GM19438 (cell line): ENCODE measurements at regions not wholly inside any gene's neighbourhood (a gene's known extent, or its start where the extent isn't known, plus 50 kb on each side); places are given as distances from the start of the nearest gene placed in this dataset.

Experiments
- ATAC-seq: cut with Tn5 transposase; IDR thresholded peaks from one replicate; pipeline ENCODE4 v1.9.1; 2021; ENCODE audit warnings: low read depth; ENCODE audit not compliant: unreplicated experiment

GRCh38 chr15:93608643-93609148 is 519.7 kb upstream of the RGMA start:
- no peak for ATAC-seq

GRCh38 chr15:93603550-93603949 is 514.5 kb upstream of the RGMA start:
- no peak for ATAC-seq

- ATAC-seq: no peak
Measured at GRCh38 chr15:93587059-93587521, 498.1 kb upstream of the RGMA start.

DNA sequence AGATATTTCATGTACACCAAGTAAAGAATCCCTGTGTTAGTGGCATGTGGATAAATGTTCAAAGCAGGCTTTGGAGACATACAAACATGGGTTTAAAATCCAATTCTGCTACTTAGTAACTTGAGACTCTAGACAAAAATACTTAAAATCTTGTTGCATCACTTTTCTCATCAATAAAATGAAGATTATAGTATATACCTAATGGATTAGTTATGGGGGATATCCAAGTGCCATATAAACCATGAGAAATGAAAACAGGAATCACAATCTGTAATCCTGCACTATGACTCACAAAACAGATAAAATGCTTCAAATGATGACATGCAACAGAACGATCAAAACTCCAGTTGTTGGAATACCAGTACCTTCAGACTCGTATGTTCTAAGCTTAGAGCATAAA is 496.0 kb upstream of the RGMA start:
- no peak for ATAC-seq

GRCh38 chr15:93583968-93584367 is 495.0 kb upstream of the RGMA start:
- ATAC-seq: no peak

- no peak for ATAC-seq
Measured at GRCh38 chr15:93583552-93583951, 494.5 kb upstream of the RGMA start.

DNA sequence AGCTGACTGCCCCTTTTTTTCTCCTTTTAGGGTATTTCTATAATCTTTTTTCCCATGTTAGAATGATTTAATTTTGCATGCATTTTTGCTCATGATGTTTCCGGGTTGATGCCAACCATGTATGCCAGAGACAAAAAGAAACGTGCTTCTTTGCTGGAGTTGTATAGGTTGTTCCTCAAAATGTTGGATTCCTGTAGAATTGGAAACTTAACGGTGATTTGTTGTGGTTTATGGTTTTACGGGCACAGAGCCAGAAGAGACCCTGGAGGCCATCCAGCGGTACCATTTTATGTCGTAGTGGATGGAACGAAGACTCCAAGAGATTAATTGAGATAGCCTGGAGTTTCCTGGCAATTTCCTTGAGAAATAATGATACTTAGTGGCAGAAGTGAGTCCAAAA is 481.5 kb upstream of the RGMA start:
- no peak for ATAC-seq

DNA sequence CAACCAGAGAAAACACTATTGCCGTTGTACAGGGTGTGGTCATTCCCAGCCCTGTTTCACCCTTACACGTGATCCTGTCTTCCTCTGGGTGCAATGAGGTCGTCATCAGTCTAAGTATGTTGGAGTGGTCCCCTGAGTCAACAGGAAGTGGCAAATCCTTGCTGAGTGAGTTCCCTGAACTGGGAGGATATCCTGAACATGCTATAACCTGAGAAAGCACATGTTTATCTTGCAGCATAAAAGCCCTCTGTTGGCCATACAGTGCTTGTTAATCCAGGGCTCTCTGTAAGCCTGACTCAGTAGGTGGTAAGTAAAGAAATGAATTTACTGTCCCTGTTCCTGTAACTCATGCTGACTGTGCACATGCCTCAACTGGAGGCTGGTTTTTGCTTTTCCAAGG is 477.8 kb upstream of the RGMA start:
- no peak for ATAC-seq

- no peak for ATAC-seq
Measured at GRCh38 chr15:93565201-93565600, 476.2 kb upstream of the RGMA start.

- ATAC-seq: no peak
Measured at GRCh38 chr15:93563218-93563617, 474.2 kb upstream of the RGMA start.

DNA sequence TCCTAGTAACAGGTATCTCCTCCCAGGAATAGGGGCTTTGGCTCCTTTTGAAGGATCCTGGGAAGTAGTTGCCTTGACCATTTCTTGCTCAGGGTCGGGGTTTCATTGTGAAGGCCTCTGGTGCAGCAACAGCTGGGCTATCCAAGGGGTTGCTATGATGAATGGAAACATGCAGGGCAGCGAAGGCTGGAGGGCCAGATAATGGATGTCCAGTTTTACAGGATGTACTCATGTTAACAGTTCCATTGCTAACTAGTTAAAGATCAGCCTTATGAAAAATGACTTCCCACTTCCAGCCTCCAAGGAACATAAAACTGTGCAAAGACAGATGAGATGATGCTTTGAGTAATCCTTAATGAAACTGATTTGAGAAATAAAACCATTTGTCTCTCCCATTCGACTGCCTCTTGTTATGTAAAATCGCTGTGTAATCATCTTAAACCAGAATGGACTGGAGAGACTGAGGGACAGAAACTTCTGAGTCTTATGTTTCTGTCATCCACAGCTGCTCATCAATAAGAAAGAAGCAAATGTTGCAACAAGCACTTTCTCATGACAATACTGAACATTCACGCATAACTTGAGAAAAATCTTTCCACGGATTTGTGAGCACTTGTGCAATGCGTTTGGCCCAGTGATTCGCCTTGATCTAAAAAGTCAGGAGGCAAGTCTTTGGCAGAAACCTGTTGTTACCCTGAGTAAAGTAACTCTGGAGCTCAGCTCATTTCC is 473.5 kb upstream of the RGMA start:
- ATAC-seq: no peak

DNA sequence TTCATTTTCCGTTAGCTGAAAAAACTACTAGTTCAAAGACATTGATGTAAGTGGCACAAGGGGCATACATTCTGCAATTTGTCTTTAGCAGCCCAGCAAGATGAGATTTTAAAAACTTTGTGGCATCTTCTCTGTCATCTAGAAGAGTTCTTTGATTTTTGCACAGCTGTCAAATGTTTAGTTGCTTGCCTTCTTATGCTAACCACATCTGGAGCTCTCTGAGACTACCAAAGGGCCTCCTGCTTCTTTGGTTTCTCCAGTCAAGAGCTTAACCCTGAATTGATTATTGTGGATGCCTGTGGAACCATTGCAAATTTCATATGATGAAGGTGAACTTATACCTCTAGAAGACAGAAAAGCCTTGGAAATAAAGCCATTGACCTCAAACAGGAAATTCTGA is 468.7 kb upstream of the RGMA start:
- no peak for ATAC-seq

DNA sequence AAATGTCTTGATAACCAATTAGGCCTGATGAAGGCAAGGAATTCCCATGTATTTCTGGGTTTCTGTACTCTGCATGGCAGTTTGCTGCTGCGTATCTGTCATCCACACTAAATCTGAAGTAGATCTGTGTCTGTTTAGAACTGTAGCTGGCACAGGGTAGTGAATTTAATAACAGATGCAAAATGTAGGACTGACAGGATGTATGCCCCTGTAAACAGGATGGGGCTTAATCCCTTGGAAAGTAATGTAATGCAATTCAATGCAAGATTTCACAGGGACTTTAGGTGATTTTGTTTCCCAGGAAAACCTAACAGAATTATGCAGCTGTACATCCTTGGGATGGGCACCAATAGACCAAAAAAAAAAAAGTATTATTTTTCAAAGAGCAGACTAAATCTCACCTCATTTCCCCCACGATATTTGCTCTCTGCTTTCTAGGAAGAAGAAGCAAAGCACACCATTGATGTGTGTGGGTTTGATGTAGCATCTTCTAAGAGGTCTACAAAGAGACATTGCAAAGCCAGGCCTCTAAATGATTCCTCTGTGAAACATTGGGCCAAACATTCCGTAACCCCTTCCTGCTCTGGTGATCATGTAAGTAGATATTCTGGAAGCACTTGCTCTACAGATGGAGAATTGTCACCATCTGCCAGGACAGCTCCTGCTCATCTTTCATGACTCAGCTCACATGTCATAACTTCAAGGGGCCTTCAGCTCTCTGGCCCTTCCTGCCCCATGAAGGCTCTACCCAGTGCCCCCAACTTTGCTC is 464.3 kb upstream of the RGMA start:
- no peak for ATAC-seq

GRCh38 chr15:93543093-93543492 is 454.1 kb upstream of the RGMA start:
- no peak for ATAC-seq

GRCh38 chr15:93527374-93528050 is 438.5 kb upstream of the RGMA start:
- ATAC-seq: no peak

DNA sequence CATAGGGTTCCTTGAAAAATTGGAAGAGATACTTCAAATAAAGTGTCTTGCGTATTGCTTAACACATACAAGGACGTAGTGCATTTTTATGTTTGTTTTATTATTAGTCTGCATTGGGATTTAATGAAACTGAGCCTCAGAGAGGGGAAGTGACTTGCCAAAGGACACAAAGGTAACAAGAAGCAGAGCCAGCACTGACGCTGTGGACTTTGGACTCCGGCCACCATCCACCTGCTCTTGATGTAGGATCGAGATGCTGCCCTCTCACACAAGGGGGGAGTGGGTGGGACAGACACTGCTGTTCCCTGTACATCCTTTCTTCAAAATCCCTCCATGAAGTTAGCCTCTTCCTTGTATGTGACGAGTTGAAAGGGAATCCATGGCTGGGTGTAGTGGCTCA is 435.4 kb upstream of the RGMA start:
- ATAC-seq: no peak

- ATAC-seq: no peak
Measured at GRCh38 chr15:93523481-93523880, 434.5 kb upstream of the RGMA start.

- no peak for ATAC-seq
Measured at GRCh38 chr15:93520206-93520605, 431.2 kb upstream of the RGMA start.

DNA sequence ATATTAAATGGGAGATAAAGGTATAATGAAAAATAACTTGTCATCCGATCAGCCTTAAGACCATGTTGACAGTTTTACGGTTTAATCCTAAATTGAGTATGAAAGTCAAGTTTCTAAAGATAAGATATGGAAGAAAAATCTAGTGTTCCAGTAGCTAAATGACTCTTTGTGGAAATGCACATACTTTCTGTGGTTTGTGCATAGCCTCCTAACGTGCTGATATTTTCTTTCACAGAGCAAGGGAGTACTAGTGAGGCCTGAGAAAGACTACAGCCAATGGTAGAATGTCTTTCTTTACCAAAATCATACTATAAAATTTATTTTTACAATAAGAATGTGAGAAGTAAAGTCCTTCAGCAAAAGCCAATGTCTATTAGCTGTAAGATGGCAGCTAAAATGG is 430.6 kb upstream of the RGMA start:
- ATAC-seq: no peak

DNA sequence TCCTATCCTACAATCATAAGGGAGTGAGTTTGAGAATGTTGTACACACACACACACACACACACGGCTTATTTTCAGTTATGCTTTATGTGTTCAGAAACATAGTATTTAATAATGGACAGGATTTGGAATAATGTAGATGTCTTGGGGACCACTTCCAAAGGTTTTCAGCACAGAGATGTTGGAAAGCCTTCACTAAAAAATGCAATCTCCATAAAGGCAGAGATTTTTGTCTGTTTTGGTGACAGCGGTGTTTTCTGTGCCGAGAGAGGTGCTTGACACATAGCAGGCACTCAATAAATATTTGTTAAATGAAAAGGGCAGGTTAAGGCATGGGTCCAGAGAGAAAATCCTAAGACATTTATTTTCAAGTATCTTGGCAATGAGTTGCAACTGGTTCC is 428.2 kb upstream of the RGMA start:
- ATAC-seq: no peak

- no peak for ATAC-seq
Measured at GRCh38 chr15:93515256-93516051, 426.4 kb upstream of the RGMA start.
